HepG2 (cell line): ENCODE measurements at regions not wholly inside any gene's neighbourhood (a gene's known extent, or its start where the extent isn't known, plus 50 kb on each side); places are given as distances from the start of the nearest gene placed in this dataset.
A peak's percentile ranks its signal among the peaks of the same experiment; 100 is the strongest.

ENCODE experiments used
- ATAC-seq: fragments of 200-7000 bp; cut with Tn5 transposase; 3 replicates; pipeline ENCODE4 v1.9.1; 2020; ENCODE audit warnings: mild to moderate bottlenecking, moderate library complexity
- BruUV-seq: library from RNA; stranded (reverse); fragments of 400-500 nt; replicated peaks from 2 replicates; lab custom pipeline; 2021; lab: Mats Ljungman, UMichigan
- CTCF ChIA-PET: fragments of 300-600 bp; formaldehyde crosslinking; extraction: SDS; loops from one replicate; lab custom pipeline; 2021; ENCODE audit warnings: low total read pairs, inconsistent platforms, low intra/inter-chr PET ratio; lab: Yijun Ruan, JAX
- POLR2A ChIA-PET: fragments of 350-600 bp; sonication (Branson Sonifier 250); formaldehyde crosslinking; loops from one replicate; lab custom pipeline; 2020; ENCODE audit warnings: antibody characterized with exemption, inconsistent platforms; lab: Yijun Ruan, JAX
- DNase-seq: peaks from one replicate; pipeline ENCODE4 v3.0.0-alpha.2; 2015; ENCODE audit warnings: low spot score
- FAIRE-seq: peaks from 3 replicates; lab custom pipeline; 2011; peaks lifted over from hg19 to GRCh38; lab: Jason Lieb, UNC
- H2AFZ ChIP-seq: one replicate; pipeline ENCODE4 v1.6.1; 2011; ENCODE audit warnings: low read length, inconsistent platforms
- H3K27ac ChIP-seq: fragments of 300-600 bp; 3 replicates; pipeline ENCODE4 v1.8.0; 2011; ENCODE audit warnings: mixed run types, mild to moderate bottlenecking, mixed read lengths, low read length, inconsistent platforms; ENCODE audit not compliant: insufficient read depth; ENCODE audit errors: extremely low read length
- H3K27me3 ChIP-seq, 2 experiments: fragments of 200-600 bp in 1 of 2; 2 replicates in 1 of 2; 3 replicates in 1 of 2; pipeline versions ENCODE4 v1.6.0 to v1.8.0; 2011; ENCODE audit warnings: low read length in 2 of 2, mild to moderate bottlenecking in 2 of 2, moderate library complexity in 2 of 2, inconsistent platforms in 1 of 2; ENCODE audit not compliant: insufficient read depth in 2 of 2, control insufficient read depth in 1 of 2
- H3K36me3 ChIP-seq, 2 experiments: fragments of 200-600 bp in 1 of 2; replicated peaks in 1 of 2; 2 replicates in 1 of 2; 3 replicates in 1 of 2; pipeline versions ENCODE4 v1.5.1 to v1.8.0; 2011; ENCODE audit warnings: low read length in 2 of 2, inconsistent platforms in 1 of 2; ENCODE audit not compliant: insufficient read depth in 2 of 2, control insufficient read depth in 1 of 2
- H3K4me1 ChIP-seq: 2 replicates; pipeline ENCODE4 v1.5.1; 2012; ENCODE audit warnings: low read length, inconsistent platforms; ENCODE audit not compliant: insufficient read depth
- H3K4me2 ChIP-seq: 2 replicates; pipeline ENCODE4 v1.6.0; 2011; ENCODE audit warnings: low read depth, low read length, inconsistent platforms
- H3K4me3 ChIP-seq, 3 experiments: fragments of 200-600 bp in 1 of 3; sonication (generic), shearing (Covaris generic) in 1 of 3; replicated peaks in 1 of 3; 2 replicates each; pipeline ENCODE4 v1.5.1; 2011 to 2016; ENCODE audit warnings: low read length in 3 of 3, inconsistent platforms in 2 of 3, low read depth in 2 of 3, mild to moderate bottlenecking in 2 of 3, control low read depth in 1 of 3, mixed read lengths in 1 of 3; ENCODE audit not compliant: insufficient read depth in 1 of 3
- H3K79me2 ChIP-seq: one replicate; pipeline ENCODE4 v1.6.1; 2011; ENCODE audit warnings: low read length, inconsistent platforms; ENCODE audit not compliant: insufficient read depth
- H3K9ac ChIP-seq: 2 replicates; pipeline ENCODE4 v1.6.0; 2011; ENCODE audit warnings: mild to moderate bottlenecking, low read depth, low read length, inconsistent platforms; ENCODE audit not compliant: insufficient read depth
- H3K9me3 ChIP-seq: 2 replicates; pipeline ENCODE4 v1.5.1; 2012; ENCODE audit warnings: mild to moderate bottlenecking, low read length
- H4K20me1 ChIP-seq: 2 replicates; pipeline ENCODE4 v1.6.0; 2011; ENCODE audit warnings: inconsistent platforms, mild to moderate bottlenecking, low read length, moderate library complexity; ENCODE audit not compliant: insufficient read depth
- AFF4 ChIP-seq: sonication (generic); formaldehyde crosslinking; IDR thresholded peaks from 2 replicates; pipeline ENCODE4 v1.4.0; 2020; ENCODE audit warnings: missing genetic modification reagents
- EZH2 ChIP-seq: conservative IDR thresholded peaks from 2 replicates; pipeline ENCODE4 v1.6.1; 2012; ENCODE audit warnings: mild to moderate bottlenecking, low read depth, low read length, moderate library complexity
- FOXA3 ChIP-seq: IDR thresholded peaks from 2 replicates; pipeline ENCODE4 v1.6.1; 2016; ENCODE audit warnings: missing genetic modification reagents, missing compliant biosample characterization
- GATAD2A ChIP-seq: IDR thresholded peaks from 2 replicates; pipeline ENCODE4 v1.6.1; 2016
- HOXA9 ChIP-seq: sonication (generic); formaldehyde crosslinking; IDR thresholded peaks from 2 replicates; pipeline ENCODE4 v1.8.1; 2022; ENCODE audit warnings: missing genetic modification reagents, mild to moderate bottlenecking, moderate library complexity, borderline replicate concordance
- KDM5B ChIP-seq: sonication (generic); formaldehyde crosslinking; IDR thresholded peaks from 2 replicates; pipeline ENCODE4 v1.4.0; 2020; ENCODE audit warnings: missing genetic modification reagents, mild to moderate bottlenecking, borderline replicate concordance
- TAF15 ChIP-seq: fragments of 200-400 bp; formaldehyde crosslinking; IDR thresholded peaks from one replicate; pipeline ENCODE4 v1.6.1; 2018; ENCODE audit warnings: mild to moderate bottlenecking, low read depth, low read length; ENCODE audit not compliant: poor library complexity, severe bottlenecking
- ZKSCAN8 ChIP-seq: IDR thresholded peaks from 2 replicates; pipeline ENCODE4 v1.6.1; 2016; ENCODE audit warnings: borderline replicate concordance, missing genetic modification reagents, missing compliant biosample characterization
- ZNF607 ChIP-seq: sonication (generic); formaldehyde crosslinking; IDR thresholded peaks from 2 replicates; pipeline ENCODE4 v1.5.1; 2020; ENCODE audit warnings: missing genetic modification reagents, mild to moderate bottlenecking, borderline replicate concordance
- ZNF724P ChIP-seq: sonication (generic); formaldehyde crosslinking; IDR thresholded peaks from 2 replicates; pipeline ENCODE4 v1.8.0; 2022; ENCODE audit warnings: missing genetic modification reagents, borderline replicate concordance
- WGBS: methylation state at CpG from one replicate; pipeline ENCODE4 v1.1.6; 2017; ENCODE audit warnings: low lambda C conversion rate; 5-methylcytosine and 5-hydroxymethylcytosine counted together
- in situ Hi-C: cut with HindIII; loops from 2 replicates; pipeline ENCODE4 v1.10.0; 2017; ENCODE audit warnings: low pct_unique_long_range_greater_than_20kb; ENCODE audit not compliant: extremely low pct_ligation_motif_present
- intact Hi-C: fragments of 100-400 bp; cut with micrococcal nuclease; formaldehyde crosslinking; loops from one replicate; pipeline ENCODE4 v1.10.0; 2022; ENCODE audit not compliant: unreplicated experiment
- TF ChIP-seq, protein P1 (sequence below): IDR thresholded peaks from 2 replicates; pipeline ENCODE4 v1.6.1; 2016; ENCODE audit warnings: mild to moderate bottlenecking

DNA sequence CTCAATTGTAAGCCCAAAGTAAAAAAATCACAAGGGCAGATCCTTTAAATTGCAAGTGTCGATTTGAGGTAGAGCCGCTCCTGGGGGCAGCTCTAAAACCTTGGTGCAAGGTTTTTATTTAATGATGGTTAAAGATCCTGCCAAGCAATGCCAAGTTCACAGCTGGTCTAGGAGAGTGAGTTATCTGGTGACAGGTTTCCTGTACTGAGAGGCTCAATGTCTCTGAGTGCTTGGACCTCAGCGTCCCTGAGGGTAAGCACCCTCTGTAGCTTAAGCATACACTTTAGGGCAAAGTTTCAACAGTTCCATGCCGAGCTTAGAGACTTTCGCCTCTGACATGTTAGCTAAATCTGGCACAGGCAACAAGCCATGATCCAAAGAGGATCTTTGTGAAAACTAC is 119.8 kb upstream of the EGFLAM start:
- Histone ChIP-seq H3K9me3 (no peaks in the 10 kb centered on the region), H3K36me3 (no peaks in the 10 kb centered on the region), H3K27me3 (no peaks in the 10 kb centered on the region), H3K4me2 (0 out of 2 replicates have a peak overlapping the region, but pooled peaks have one; percentile 12), H3K4me1 (peaks cover 8% of the 10 kb centered on the region), H3K79me2 (no peaks in the 10 kb centered on the region), H4K20me1 (no peaks in the 10 kb centered on the region), H3K9ac (no peak overlapping the region), H3K27ac (no peak overlapping the region), H3K4me3 (no peak overlapping the region), H2AFZ (peak overlapping the region; percentile 80)
- WGBS, result 98% methylated on average over 2 of the region's 5 CpGs
- peak; percentile 53 for FAIRE-seq
- intact Hi-C loops, result no loop called here
- ChIA-PET CTCF (no interaction called here), POLR2A (interaction anchor here (0.7 to 1.8 kb wide), 2 partner anchors 9 to 34 kb away, joined by 3 to 12 read pairs; no protein-coding TSS in a partner anchor)
- TF ChIP-seq KDM5B, result no peak
- TF ChIP-seq EZH2, result no peak
- TF ChIP-seq ZNF607 (CRISPR knock-in tag), result no peak
- no peak for TF ChIP-seq ZKSCAN8
- TF ChIP-seq, protein P1, sequence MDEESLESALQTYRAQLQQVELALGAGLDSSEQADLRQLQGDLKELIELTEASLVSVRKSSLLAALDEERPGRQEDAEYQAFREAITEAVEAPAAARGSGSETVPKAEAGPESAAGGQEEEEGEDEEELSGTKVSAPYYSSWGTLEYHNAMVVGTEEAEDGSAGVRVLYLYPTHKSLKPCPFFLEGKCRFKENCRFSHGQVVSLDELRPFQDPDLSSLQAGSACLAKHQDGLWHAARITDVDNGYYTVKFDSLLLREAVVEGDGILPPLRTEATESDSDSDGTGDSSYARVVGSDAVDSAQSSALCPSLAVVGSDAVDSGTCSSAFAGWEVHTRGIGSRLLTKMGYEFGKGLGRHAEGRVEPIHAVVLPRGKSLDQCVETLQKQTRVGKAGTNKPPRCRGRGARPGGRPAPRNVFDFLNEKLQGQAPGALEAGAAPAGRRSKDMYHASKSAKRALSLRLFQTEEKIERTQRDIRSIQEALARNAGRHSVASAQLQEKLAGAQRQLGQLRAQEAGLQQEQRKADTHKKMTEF (CRISPR knock-in tag), result no peak
- no peak for TF ChIP-seq ZNF724P (CRISPR knock-in tag)
- no peak for TF ChIP-seq FOXA3 (CRISPR knock-in tag)
- TF ChIP-seq HOXA9 (CRISPR knock-in tag), result no peak
- no peak for TF ChIP-seq AFF4 (CRISPR knock-in tag)
- TF ChIP-seq TAF15, result no peak
- no peak for TF ChIP-seq GATAD2A (CRISPR knock-in tag)
- in situ Hi-C loops, result no loop called here
- BruUV-seq, result no TSS peak
- peak; percentile 50 for ATAC-seq
- DNase-seq, result no peak
